Endothelial cell of hepatic sinusoid (primary cell): ENCODE measurements at regions not wholly inside any gene's neighbourhood (a gene's known extent, or its start where the extent isn't known, plus 50 kb on each side); places are given as distances from the start of the nearest gene placed in this dataset.

ENCODE experiments used
- in situ Hi-C: cut with HindIII; loops from 2 replicates; pipeline ENCODE4 v1.10.0; 2017; ENCODE audit warnings: low sequenced_read_pairs

- in situ Hi-C loops = no loop called here
These were observed 91.0 kb upstream of the KCNA3 start for GRCh38 chr1:110765640-110766335.

- in situ Hi-C loops = no loop called here
These were observed 88.4 kb upstream of the KCNA3 start for GRCh38 chr1:110763149-110763548.

GRCh38 chr1:110760321-110760720, 85.6 kb upstream of the KCNA3 start:
- in situ Hi-C loops = no loop called here

- in situ Hi-C loops = no loop called here
These were observed 81.8 kb upstream of the KCNA3 start for GRCh38 chr1:110756506-110756905.

- in situ Hi-C loops = no loop called here
These were observed 78.4 kb upstream of the KCNA3 start for GRCh38 chr1:110752941-110753725.

GRCh38 chr1:110750562-110750961, 75.8 kb upstream of the KCNA3 start:
- in situ Hi-C loops = no loop called here

- in situ Hi-C loops = no loop called here
These were observed 75.2 kb upstream of the KCNA3 start for GRCh38 chr1:110749960-110750359.

GRCh38 chr1:110746644-110747259, 72.0 kb upstream of the KCNA3 start:
- in situ Hi-C loops = no loop called here

GRCh38 chr1:110743397-110743796, 68.7 kb upstream of the KCNA3 start:
- in situ Hi-C loops = no loop called here

GRCh38 chr1:110736900-110737605, 62.3 kb upstream of the KCNA3 start:
- in situ Hi-C loops = no loop called here

GRCh38 chr1:110734133-110734680, 59.5 kb upstream of the KCNA3 start:
- in situ Hi-C loops = no loop called here

- in situ Hi-C loops = no loop called here
These were observed 56.8 kb upstream of the KCNA3 start for GRCh38 chr1:110731529-110731928.

GRCh38 chr1:110728388-110729001, 53.8 kb upstream of the KCNA3 start:
- in situ Hi-C loops = no loop called here

GRCh38 chr1:110727246-110727645, 52.5 kb upstream of the KCNA3 start:
- in situ Hi-C loops = no loop called here

- in situ Hi-C loops = no loop called here
These were observed 52.0 kb upstream of the KCNA3 start for GRCh38 chr1:110726755-110727154.
